Activated naive CD8-positive, alpha-beta T cell treated with anti-CD3 and anti-CD28 coated beads, Interleukin-2, amount 50 U/mL, for 24 hours (primary cell): ENCODE measurements at regions not wholly inside any gene's neighbourhood (a gene's known extent, or its start where the extent isn't known, plus 50 kb on each side); places are given as distances from the start of the nearest gene placed in this dataset.

ENCODE experiments used
- ATAC-seq: fragments of 150-1000 bp; cut with Tn5 transposase; one replicate; pipeline ENCODE4 v1.10.0; 2021
- DNase-seq: peaks from one replicate; pipeline ENCODE4 v3.0.0; 2021
- H3K27ac Mint-ChIP-seq: one replicate; pipeline ENCODE4 v1.8.0; 2021; ENCODE audit warnings: mild to moderate bottlenecking, mixed read lengths
- H3K27me3 Mint-ChIP-seq: one replicate; pipeline ENCODE4 v1.8.0; 2021; ENCODE audit warnings: mixed read lengths
- H3K36me3 Mint-ChIP-seq: one replicate; pipeline ENCODE4 v1.8.0; 2021; ENCODE audit warnings: low read depth, mixed read lengths
- H3K4me1 Mint-ChIP-seq: one replicate; pipeline ENCODE4 v1.8.0; 2021; ENCODE audit warnings: mixed read lengths
- H3K4me3 Mint-ChIP-seq: one replicate; pipeline ENCODE4 v1.8.0; 2021; ENCODE audit warnings: mild to moderate bottlenecking, moderate library complexity, mixed read lengths
- H3K9me3 Mint-ChIP-seq: one replicate; pipeline ENCODE4 v1.8.0; 2021; ENCODE audit warnings: mixed read lengths

DNA sequence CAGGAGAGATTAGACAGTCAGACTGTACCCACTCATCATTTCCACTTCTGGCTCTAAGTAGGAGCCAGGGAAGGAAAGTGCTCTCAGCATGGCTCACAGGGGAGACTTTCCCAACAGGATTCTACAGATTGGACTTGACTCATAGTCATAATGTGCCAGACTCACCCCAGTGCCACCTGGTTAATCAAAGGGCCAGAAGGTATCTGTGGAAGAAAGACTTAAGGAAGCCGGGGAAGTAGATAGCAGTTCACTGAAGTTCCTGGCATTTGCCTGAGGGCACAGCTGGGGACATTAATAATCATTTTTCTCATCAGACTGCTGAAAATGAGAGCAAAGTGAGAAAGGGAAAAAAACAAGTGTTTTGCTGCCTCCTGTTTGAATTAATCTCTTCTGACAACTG, 717.5 kb downstream of the TUSC7 start:
- DNase-seq (no peak), ATAC-seq (no peak)
- Mint-ChIP-seq H3K4me3 (no peak overlapping the region), H3K27me3 (no peaks in the 10 kb centered on the region), H3K27ac (no peak overlapping the region), H3K4me1 (no peaks in the 10 kb centered on the region), H3K36me3 (no peaks in the 10 kb centered on the region), H3K9me3 (peaks cover 4% of the 10 kb centered on the region)

- DNase-seq = no peak
- ATAC-seq = no peak
- Mint-ChIP-seq H3K4me3 (no peak overlapping the region), H3K27me3 (no peaks in the 10 kb centered on the region), H3K27ac (no peak overlapping the region), H3K4me1 (no peaks in the 10 kb centered on the region), H3K36me3 (no peaks in the 10 kb centered on the region), H3K9me3 (no peaks in the 10 kb centered on the region)
Observed at GRCh38 chr3:117433427-117433826, 723.8 kb downstream of the TUSC7 start.

DNA sequence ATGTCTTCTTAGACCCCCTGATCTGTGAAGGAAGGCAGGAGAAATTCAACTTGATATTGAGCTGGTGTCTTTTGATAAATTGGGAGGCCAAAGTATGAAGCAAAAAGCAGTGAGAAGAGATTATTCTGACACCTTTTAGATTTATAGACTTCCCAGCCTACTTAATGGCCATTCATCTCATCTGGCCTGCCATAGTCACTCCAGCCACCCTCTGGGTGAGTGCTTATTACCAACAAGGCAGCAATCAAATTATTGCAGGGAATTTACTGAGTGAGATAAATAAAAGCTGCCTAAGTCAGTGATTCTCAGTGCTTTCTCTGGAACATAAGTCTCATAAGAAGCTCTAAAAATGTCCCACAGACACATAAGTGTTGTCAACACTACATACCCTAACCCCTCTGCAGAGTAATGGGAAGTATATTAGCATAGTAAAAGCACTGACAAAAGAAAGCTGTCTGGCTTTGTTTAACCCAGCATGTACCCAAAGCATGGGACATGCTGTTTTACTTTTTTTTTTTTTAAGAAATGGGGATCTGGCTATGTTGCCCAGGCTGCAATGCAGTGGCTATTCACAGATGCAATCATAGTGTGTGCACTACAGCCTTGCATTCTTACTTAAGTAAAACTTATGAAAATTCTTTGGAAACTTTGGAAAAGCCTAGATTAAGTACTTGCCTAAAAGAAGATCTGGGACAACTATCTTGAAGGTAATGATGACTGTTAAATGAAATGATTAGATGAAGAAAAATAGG, 725.3 kb downstream of the TUSC7 start:
- no peak overlapping the region for H3K4me3 Mint-ChIP-seq
- no peak for DNase-seq
- H3K27ac Mint-ChIP-seq = no peak overlapping the region
- no peaks in the 10 kb centered on the region for H3K4me1 Mint-ChIP-seq
- no peaks in the 10 kb centered on the region for H3K9me3 Mint-ChIP-seq
- H3K27me3 Mint-ChIP-seq = no peaks in the 10 kb centered on the region
- ATAC-seq = no peak
- H3K36me3 Mint-ChIP-seq = no peaks in the 10 kb centered on the region

- H3K27ac Mint-ChIP-seq = no peak overlapping the region
- DNase-seq (no peak), ATAC-seq (no peak)
- no peak overlapping the region for H3K4me3 Mint-ChIP-seq
- H3K36me3 Mint-ChIP-seq = no peaks in the 10 kb centered on the region
- no peaks in the 10 kb centered on the region for H3K4me1 Mint-ChIP-seq
- H3K9me3 Mint-ChIP-seq = no peaks in the 10 kb centered on the region
- no peaks in the 10 kb centered on the region for H3K27me3 Mint-ChIP-seq
Observed at GRCh38 chr3:117435506-117435905, 725.9 kb downstream of the TUSC7 start.

GRCh38 chr3:117439812-117440211, 730.2 kb downstream of the TUSC7 start:
- Mint-ChIP-seq H3K27me3 (no peaks in the 10 kb centered on the region), H3K36me3 (no peaks in the 10 kb centered on the region), H3K9me3 (no peaks in the 10 kb centered on the region), H3K4me3 (no peak overlapping the region), H3K27ac (no peak overlapping the region), H3K4me1 (no peaks in the 10 kb centered on the region)
- ATAC-seq = no peak
- no peak for DNase-seq

DNA sequence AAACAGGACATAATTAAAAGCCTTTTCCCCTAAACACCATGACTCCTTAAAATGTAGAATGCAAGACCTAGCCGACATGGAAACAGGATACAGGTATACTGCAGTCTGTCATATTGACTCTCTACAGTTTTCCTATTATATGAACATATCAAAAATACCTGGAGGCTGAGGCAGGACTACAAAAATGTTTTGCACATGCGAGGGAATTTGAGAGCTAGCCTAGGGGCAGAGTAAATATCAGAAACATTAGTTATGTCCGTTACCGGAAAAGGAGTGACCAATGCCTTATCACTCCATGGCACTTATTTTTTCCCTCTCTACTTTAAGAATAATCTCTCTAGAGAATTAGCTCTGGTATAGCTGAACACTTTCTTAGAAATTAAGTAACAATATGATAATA, 732.3 kb downstream of the TUSC7 start:
- no peaks in the 10 kb centered on the region for H3K36me3 Mint-ChIP-seq
- H3K27ac Mint-ChIP-seq = no peak overlapping the region
- DNase-seq (no peak), ATAC-seq (no peak)
- H3K27me3 Mint-ChIP-seq = no peaks in the 10 kb centered on the region
- no peaks in the 10 kb centered on the region for H3K4me1 Mint-ChIP-seq
- H3K9me3 Mint-ChIP-seq = no peaks in the 10 kb centered on the region
- H3K4me3 Mint-ChIP-seq = no peak overlapping the region

DNA sequence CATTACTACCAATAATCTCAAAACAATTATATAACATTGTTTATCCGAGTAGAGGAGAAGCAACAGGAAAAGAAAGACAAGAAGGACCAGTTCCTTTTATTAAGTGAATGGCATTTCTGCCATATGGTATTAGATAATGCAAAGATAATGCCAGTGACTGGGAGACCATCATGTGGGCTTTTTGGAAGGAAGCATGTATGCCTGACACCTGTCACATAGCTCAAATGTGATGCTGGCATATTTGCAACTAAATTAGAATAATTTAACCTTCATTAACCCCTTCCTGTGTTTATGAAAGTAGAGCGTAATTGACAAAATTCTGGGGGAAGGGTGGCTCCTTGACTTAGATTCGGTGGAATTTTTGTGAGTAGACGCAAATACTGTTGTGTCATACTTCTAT, 733.0 kb downstream of the TUSC7 start:
- H3K4me1 Mint-ChIP-seq = no peaks in the 10 kb centered on the region
- H3K9me3 Mint-ChIP-seq = no peaks in the 10 kb centered on the region

DNA sequence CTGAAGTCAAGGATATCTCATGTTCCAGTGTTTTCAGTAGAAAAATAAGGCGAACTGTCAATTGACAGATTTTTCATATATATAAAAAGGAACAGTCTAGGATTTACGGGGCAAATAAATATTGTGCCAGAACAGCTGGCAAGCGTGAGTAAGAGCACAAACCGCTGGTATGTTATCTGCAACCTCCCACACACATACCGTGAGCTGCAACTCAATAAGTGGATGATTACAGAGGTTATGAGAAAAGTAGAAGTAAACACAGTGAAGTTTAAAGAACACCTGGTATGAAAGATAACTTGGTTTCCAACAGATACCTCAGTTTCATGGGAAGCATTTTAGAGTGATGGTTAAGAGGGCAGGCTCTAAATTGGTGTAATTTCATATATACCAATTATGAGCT, 733.4 kb downstream of the TUSC7 start:
- no peak for ATAC-seq
- Mint-ChIP-seq H3K4me3 (no peak overlapping the region), H3K27me3 (no peaks in the 10 kb centered on the region), H3K36me3 (no peaks in the 10 kb centered on the region), H3K4me1 (no peaks in the 10 kb centered on the region), H3K9me3 (no peaks in the 10 kb centered on the region), H3K27ac (no peak overlapping the region)
- no peak for DNase-seq

More for the DNA sequence above, 733.0 kb downstream of the TUSC7 start:
- no peak overlapping the region for H3K4me3 Mint-ChIP-seq
- no peaks in the 10 kb centered on the region for H3K36me3 Mint-ChIP-seq
- no peaks in the 10 kb centered on the region for H3K27me3 Mint-ChIP-seq
- no peak overlapping the region for H3K27ac Mint-ChIP-seq
- ATAC-seq (no peak), DNase-seq (no peak)

GRCh38 chr3:117444175-117444574, 734.6 kb downstream of the TUSC7 start:
- ATAC-seq (no peak), DNase-seq (no peak)
- H3K4me1 Mint-ChIP-seq = no peaks in the 10 kb centered on the region
- H3K4me3 Mint-ChIP-seq = no peak overlapping the region
- no peaks in the 10 kb centered on the region for H3K27me3 Mint-ChIP-seq
- no peaks in the 10 kb centered on the region for H3K36me3 Mint-ChIP-seq
- no peaks in the 10 kb centered on the region for H3K9me3 Mint-ChIP-seq
- no peak overlapping the region for H3K27ac Mint-ChIP-seq

DNA sequence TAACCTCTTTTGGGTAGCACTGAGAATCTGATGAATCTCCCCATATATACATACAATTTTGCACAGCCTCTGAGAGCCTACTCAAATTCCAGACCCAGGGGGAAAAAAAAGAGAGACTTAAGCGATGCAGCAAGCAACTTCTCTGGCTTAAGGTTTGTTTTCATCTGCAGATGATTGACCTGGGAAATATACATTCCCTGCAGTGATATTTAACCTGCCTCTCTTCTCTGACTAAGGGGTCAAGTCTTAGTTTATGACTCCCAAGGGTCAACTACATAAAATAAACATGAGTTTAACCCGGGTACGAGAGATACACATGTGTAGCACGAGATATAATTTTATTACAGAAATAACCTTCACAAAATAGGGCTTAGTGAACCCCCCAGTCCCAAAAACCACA, 737.8 kb downstream of the TUSC7 start:
- Mint-ChIP-seq H3K9me3 (no peaks in the 10 kb centered on the region), H3K4me3 (no peak overlapping the region), H3K4me1 (no peaks in the 10 kb centered on the region), H3K27me3 (no peaks in the 10 kb centered on the region), H3K36me3 (no peaks in the 10 kb centered on the region), H3K27ac (no peak overlapping the region)
- DNase-seq = no peak
- ATAC-seq = no peak

DNA sequence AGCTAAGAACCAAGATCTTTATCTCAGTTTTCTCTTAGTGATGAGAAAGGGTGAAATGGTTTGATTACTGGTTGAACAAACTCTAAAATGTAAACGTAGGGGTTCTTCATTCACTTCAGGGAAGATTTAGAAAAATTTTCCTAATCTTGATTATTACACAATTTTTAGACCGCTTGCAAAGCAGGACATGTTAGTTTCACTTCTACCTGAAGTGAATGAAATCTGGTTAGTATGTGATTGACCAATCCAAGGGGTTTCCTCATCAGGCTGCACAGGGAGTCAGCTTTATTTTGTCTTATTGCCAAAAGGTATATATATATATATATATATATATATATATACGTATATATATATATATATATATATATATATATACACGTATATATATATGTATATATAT, 740.4 kb downstream of the TUSC7 start:
- ATAC-seq (no peak), DNase-seq (no peak)
- Mint-ChIP-seq H3K27me3 (no peaks in the 10 kb centered on the region), H3K9me3 (no peaks in the 10 kb centered on the region), H3K36me3 (no peaks in the 10 kb centered on the region), H3K27ac (no peak overlapping the region), H3K4me1 (no peaks in the 10 kb centered on the region), H3K4me3 (no peak overlapping the region)

- H3K4me3 Mint-ChIP-seq = no peak overlapping the region
- no peak for ATAC-seq
- DNase-seq = no peak
- no peaks in the 10 kb centered on the region for H3K9me3 Mint-ChIP-seq
- no peak overlapping the region for H3K27ac Mint-ChIP-seq
- no peaks in the 10 kb centered on the region for H3K36me3 Mint-ChIP-seq
- H3K4me1 Mint-ChIP-seq = no peaks in the 10 kb centered on the region
- H3K27me3 Mint-ChIP-seq = no peaks in the 10 kb centered on the region
Observed at GRCh38 chr3:117454254-117454653, 744.7 kb downstream of the TUSC7 start.

DNA sequence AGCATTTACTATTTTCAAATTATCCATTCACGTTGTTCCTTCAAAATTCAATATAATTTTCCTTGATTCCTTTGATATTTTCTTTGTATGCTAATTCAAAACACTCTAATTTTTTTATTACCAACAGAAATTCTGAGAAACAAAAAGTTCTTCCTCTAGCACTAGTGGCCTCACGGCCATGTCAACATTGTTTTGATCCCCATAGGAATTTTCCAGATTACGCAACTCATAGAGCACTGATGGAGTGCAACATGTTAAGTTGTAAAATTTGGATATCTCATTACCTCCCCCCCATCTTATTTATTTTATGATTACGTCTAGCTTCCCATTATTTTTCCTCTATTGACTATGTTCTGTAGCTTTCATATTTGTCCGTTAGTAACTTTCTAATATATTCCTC, 745.3 kb downstream of the TUSC7 start:
- Mint-ChIP-seq H3K36me3 (no peaks in the 10 kb centered on the region), H3K9me3 (no peaks in the 10 kb centered on the region), H3K27me3 (no peaks in the 10 kb centered on the region), H3K4me3 (no peak overlapping the region), H3K27ac (no peak overlapping the region), H3K4me1 (no peaks in the 10 kb centered on the region)
- no peak for ATAC-seq
- DNase-seq = no peak

GRCh38 chr3:117455782-117456181, 746.2 kb downstream of the TUSC7 start:
- ATAC-seq (no peak), DNase-seq (no peak)
- H3K4me3 Mint-ChIP-seq = no peak overlapping the region
- no peaks in the 10 kb centered on the region for H3K4me1 Mint-ChIP-seq
- no peaks in the 10 kb centered on the region for H3K36me3 Mint-ChIP-seq
- H3K27ac Mint-ChIP-seq = no peak overlapping the region
- no peaks in the 10 kb centered on the region for H3K27me3 Mint-ChIP-seq
- H3K9me3 Mint-ChIP-seq = no peaks in the 10 kb centered on the region

DNA sequence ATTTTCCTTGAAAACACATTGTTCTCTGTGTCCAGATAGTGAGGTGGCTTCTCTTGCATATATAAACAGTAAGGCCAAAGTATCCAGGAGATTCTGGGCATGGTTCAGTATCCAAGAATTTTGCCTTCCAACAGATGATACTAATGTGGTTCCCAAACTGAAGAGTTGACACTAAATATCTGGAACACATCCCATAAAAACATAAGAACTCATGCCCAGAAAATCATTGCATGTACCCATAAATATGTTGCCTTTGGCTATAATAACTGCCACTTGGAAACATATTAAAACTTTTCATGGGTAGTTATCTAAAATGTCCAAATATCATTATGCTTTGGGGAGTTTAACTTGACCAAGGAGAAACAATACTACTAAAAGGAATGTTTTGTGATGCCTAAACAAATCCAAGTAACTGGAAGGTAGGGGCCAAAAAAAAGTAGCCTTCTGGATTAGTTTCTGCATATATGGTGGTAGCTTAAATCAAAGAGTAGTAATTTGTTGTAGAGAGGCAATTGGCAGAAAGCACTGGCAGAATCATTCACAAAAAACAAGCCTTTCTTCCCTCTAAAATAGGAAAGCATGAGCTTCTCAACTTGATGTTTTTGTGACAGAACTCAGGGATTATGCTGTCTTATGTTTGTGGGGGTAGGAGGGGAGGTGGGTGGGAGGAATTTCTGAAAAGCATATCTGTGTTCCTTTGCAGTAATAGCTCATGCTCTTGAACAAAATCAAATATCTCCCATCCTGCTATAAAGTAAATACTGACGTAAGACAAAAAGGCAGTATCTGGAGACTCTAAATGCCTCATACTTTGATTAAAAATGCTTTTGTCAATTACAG, 753.9 kb downstream of the TUSC7 start:
- H3K4me1 Mint-ChIP-seq = no peaks in the 10 kb centered on the region
- H3K4me3 Mint-ChIP-seq = no peak overlapping the region
- no peaks in the 10 kb centered on the region for H3K27me3 Mint-ChIP-seq
- DNase-seq (no peak), ATAC-seq (no peak)
- no peaks in the 10 kb centered on the region for H3K9me3 Mint-ChIP-seq
- H3K36me3 Mint-ChIP-seq = no peaks in the 10 kb centered on the region
- H3K27ac Mint-ChIP-seq = no peak overlapping the region
